Spleen (tissue), 7 donors: ENCODE measurements at regions not wholly inside any gene's neighbourhood (a gene's known extent, or its start where the extent isn't known, plus 50 kb on each side); places are given as distances from the start of the nearest gene placed in this dataset.

Experiments
- POLR2A ChIP-seq, 3 donors: fragments of 450-650 bp; IDR thresholded peaks; one replicate each; pipeline ENCODE4 v1.5.1; 2017; ENCODE audit warnings: antibody characterized with exemption in 3 of 3, mild to moderate bottlenecking in 1 of 3
- TF ChIP-seq, protein P1 (sequence below), 11 experiments: fragments of 200-600 bp in 7 of 11; fragments of 450-650 bp in 4 of 11; sonication (generic) in 4 of 11; IDR thresholded peaks in 8 of 11; conservative IDR thresholded peaks in 3 of 11; 1 replicate in 7 of 11; 2 replicates in 4 of 11; pipeline versions ENCODE4 v1.4.0 to v1.8.0; 2016 to 2021; ENCODE audit warnings: antibody characterized with exemption in 11 of 11, inconsistent platforms in 4 of 11, mild to moderate bottlenecking in 1 of 11
- donor health status: DM: no; HTN: no; CAD: no; lungs with moderate emphysema.
- donor health status: DM: no; HTN: no; CAD: no.
- donor health status: DM: no; HTN: no; CAD: no.

DNA sequence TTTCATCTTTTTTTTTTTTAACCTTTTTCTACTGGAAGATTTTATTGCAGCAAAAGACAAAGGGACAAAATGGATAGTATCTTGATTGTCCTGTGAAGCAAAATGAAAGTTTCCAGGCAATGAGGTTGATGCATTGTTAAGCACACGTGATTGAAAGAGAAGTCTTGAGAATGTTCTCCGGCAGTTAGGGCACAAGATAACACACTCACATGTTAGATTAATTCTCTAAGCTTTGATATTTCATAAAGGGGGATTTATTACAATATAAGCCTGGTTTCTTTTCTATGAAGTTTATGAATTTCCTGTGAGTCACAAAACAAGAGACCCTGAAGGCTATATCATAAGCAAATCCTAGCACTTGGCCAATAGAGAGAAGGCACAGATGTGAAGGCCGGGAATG lies 93.4 kb upstream of the ARMC3 start:
- TF ChIP-seq, protein P1, sequence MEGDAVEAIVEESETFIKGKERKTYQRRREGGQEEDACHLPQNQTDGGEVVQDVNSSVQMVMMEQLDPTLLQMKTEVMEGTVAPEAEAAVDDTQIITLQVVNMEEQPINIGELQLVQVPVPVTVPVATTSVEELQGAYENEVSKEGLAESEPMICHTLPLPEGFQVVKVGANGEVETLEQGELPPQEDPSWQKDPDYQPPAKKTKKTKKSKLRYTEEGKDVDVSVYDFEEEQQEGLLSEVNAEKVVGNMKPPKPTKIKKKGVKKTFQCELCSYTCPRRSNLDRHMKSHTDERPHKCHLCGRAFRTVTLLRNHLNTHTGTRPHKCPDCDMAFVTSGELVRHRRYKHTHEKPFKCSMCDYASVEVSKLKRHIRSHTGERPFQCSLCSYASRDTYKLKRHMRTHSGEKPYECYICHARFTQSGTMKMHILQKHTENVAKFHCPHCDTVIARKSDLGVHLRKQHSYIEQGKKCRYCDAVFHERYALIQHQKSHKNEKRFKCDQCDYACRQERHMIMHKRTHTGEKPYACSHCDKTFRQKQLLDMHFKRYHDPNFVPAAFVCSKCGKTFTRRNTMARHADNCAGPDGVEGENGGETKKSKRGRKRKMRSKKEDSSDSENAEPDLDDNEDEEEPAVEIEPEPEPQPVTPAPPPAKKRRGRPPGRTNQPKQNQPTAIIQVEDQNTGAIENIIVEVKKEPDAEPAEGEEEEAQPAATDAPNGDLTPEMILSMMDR (IDR thresholded peaks at IDR 0.05 in 8 of 11, conservative IDR thresholded peaks at IDR 0.05 in 3 of 11) = no peak
- no peak for TF ChIP-seq POLR2A (IDR thresholded peaks at IDR 0.05)
